Muscle of leg (tissue), 3 donors: ENCODE measurements at regions not wholly inside any gene's neighbourhood (a gene's known extent, or its start where the extent isn't known, plus 50 kb on each side); places are given as distances from the start of the nearest gene placed in this dataset.

Source experiments
- DNase-seq: peaks from one replicate; pipeline ENCODE4 v3.0.0; 2013
- H3K27ac ChIP-seq: one replicate; pipeline ENCODE4 v1.5.1; 2013; ENCODE audit warnings: mild to moderate bottlenecking, low read length, control low read depth
- H3K27me3 ChIP-seq: one replicate; pipeline ENCODE4 v1.6.1; 2013; ENCODE audit warnings: low read length; ENCODE audit not compliant: control insufficient read depth, insufficient read depth
- H3K36me3 ChIP-seq: one replicate; pipeline ENCODE4 v1.6.1; 2013; ENCODE audit warnings: low read length; ENCODE audit not compliant: control insufficient read depth, insufficient read depth
- H3K4me1 ChIP-seq: one replicate; pipeline ENCODE4 v1.6.1; 2013; ENCODE audit warnings: low read length; ENCODE audit not compliant: control insufficient read depth, insufficient read depth
- H3K4me3 ChIP-seq: one replicate; pipeline ENCODE4 v1.5.1; 2013; ENCODE audit warnings: low read length, control low read depth
- H3K9me3 ChIP-seq: replicated peaks from 2 replicates; pipeline ENCODE4 v1.6.1; 2013; ENCODE audit warnings: low read depth, low read length; ENCODE audit not compliant: control insufficient read depth
- WGBS: methylation state at CpG from one replicate; pipeline ENCODE4 v1.1.5; 2013; ENCODE audit warnings: missing lambda C conversion rate; ENCODE audit not compliant: insufficient coverage; 5-methylcytosine and 5-hydroxymethylcytosine counted together

DNA sequence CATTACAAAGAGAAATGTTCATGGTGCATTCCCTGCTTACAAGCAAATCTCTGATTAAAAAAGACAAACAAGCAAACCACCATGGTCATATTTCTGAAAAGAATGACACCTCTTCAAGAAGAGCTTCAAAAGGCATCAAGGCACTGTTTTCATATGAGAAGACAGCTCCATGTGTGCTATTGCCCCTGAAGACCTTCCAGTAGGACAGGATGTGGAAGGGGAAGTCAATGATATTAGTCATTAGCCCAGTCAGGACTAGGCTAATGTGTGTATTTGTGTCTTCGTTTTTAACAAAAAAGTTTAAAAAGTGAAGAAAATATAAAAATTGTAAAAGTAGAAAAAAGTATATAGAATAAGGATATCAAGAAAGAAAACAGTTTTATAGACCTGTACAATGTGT lies 534.7 kb upstream of the ARGLU1 start:
- no peak for DNase-seq
- no peaks in the 10 kb centered on the region for H3K36me3 ChIP-seq
- no peaks in the 10 kb centered on the region for H3K9me3 ChIP-seq
- H3K4me1 ChIP-seq = no peaks in the 10 kb centered on the region
- H3K27me3 ChIP-seq = no peaks in the 10 kb centered on the region
- no peak overlapping the region for H3K27ac ChIP-seq
- no CpG with 5 or more reads among the region's 1 CpG for WGBS
- no peak overlapping the region for H3K4me3 ChIP-seq

- Histone ChIP-seq H3K4me3 (no peak overlapping the region), H3K27ac (no peak overlapping the region), H3K4me1 (no peaks in the 10 kb centered on the region), H3K27me3 (no peaks in the 10 kb centered on the region), H3K9me3 (no peaks in the 10 kb centered on the region), H3K36me3 (no peaks in the 10 kb centered on the region)
- no CpG with 5 or more reads among the region's 3 CpGs for WGBS
- no peak for DNase-seq
Measured at GRCh38 chr13:107099661-107100060, 531.7 kb upstream of the ARGLU1 start.

DNA sequence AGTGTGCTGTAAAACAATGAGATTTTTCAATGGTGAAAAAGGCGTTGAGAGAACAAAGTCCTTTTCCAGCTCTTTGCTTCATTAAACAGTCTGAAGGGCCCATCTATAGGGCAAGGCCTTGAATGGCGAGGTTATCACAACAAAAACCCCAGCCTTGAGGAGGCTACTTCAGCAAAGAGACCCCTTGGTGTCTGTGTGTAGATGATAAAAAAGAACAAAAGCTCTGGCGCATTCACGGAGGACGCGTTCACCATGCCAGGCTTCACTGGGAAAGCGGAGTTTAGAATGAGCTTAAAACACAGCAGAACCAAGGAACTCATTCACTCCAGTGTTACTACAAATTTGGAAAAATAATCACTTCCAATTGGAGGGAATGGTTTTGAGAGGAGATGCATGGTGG lies 530.0 kb upstream of the ARGLU1 start:
- Histone ChIP-seq H3K4me1 (no peaks in the 10 kb centered on the region), H3K27ac (no peak overlapping the region), H3K36me3 (no peaks in the 10 kb centered on the region), H3K9me3 (no peaks in the 10 kb centered on the region), H3K4me3 (no peak overlapping the region), H3K27me3 (no peaks in the 10 kb centered on the region)
- DNase-seq = no peak
- WGBS = no CpG with 5 or more reads among the region's 7 CpGs

DNA sequence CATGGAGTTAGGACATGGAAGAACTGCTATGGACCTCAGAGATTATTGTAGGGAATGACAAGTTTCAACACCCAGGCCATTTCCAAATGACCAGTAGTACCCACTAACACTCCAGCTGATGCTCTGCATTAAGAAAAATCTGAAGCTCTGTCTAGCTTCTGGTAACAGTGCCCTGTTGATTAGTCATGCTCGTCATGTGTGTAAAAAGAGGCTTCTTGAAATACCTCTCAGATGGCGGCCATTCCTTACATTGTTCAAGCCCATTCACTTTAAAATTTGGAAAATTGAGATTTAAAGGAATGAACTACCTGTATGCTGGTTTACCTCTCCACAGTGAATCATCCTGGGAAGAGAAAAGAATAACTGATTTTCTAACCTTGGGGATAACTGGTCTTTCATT lies 527.9 kb upstream of the ARGLU1 start:
- Histone ChIP-seq H3K4me3 (no peak overlapping the region), H3K27me3 (no peaks in the 10 kb centered on the region), H3K9me3 (no peaks in the 10 kb centered on the region), H3K36me3 (no peaks in the 10 kb centered on the region), H3K4me1 (peaks cover 2% of the 10 kb centered on the region), H3K27ac (no peak overlapping the region)
- DNase-seq = no peak
- no CpG with 5 or more reads among the region's 2 CpGs for WGBS

GRCh38 chr13:107091861-107092260 lies 523.9 kb upstream of the ARGLU1 start:
- WGBS = 44% methylated on average over 1 of the region's 1 CpG
- no peaks in the 10 kb centered on the region for H3K36me3 ChIP-seq
- no peak overlapping the region for H3K4me3 ChIP-seq
- H3K9me3 ChIP-seq = no peaks in the 10 kb centered on the region
- H3K27ac ChIP-seq = no peak overlapping the region
- peak; percentile 38 for DNase-seq
- no peaks in the 10 kb centered on the region for H3K27me3 ChIP-seq
- peaks cover 2% of the 10 kb centered on the region for H3K4me1 ChIP-seq

GRCh38 chr13:107091428-107091827 lies 523.5 kb upstream of the ARGLU1 start:
- Histone ChIP-seq H3K27ac (no peak overlapping the region), H3K27me3 (no peaks in the 10 kb centered on the region), H3K9me3 (no peaks in the 10 kb centered on the region), H3K36me3 (no peaks in the 10 kb centered on the region), H3K4me3 (no peak overlapping the region), H3K4me1 (peaks cover 2% of the 10 kb centered on the region)
- peak; percentile 84 for DNase-seq
- WGBS = no CpG with 5 or more reads among the region's 2 CpGs

GRCh38 chr13:107088061-107088460 lies 520.1 kb upstream of the ARGLU1 start:
- Histone ChIP-seq H3K36me3 (no peaks in the 10 kb centered on the region), H3K27me3 (no peaks in the 10 kb centered on the region), H3K4me3 (no peak overlapping the region), H3K9me3 (no peaks in the 10 kb centered on the region), H3K4me1 (peaks cover 2% of the 10 kb centered on the region), H3K27ac (no peak overlapping the region)
- DNase-seq = peak; percentile 72
- no CpG with 5 or more reads among the region's 1 CpG for WGBS

DNA sequence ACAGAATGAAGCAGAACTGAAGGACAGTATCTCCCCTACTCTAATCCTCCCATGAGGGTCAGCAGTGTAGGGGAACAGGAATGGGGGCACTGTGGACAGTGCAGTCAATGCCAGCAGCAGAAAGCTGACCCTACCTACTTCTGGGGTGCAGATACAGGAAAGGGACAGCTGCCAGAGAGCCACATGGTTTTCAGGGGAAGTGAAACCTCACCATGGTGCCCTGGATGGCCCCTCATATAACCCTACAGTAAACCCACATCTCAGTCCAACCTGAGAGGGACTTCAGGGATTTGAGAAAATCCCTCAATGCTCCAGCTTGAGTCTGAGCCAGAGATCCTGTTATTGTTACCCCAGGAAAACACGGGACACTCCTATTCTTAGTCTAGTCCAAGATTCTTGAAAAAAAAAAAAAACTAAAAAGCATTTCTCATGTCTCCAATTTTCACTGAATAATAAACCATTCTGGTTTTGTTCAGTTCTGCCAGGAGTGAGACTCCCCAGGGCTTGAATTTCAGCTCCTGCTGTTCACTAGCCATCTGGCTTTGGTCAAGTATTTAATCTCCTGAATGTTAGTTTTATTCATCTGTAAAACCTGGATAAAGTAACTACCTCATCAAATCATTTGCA lies 511.6 kb upstream of the ARGLU1 start:
- 40% methylated on average over 1 of the region's 1 CpG for WGBS
- Histone ChIP-seq H3K9me3 (no peaks in the 10 kb centered on the region), H3K4me3 (no peak overlapping the region), H3K4me1 (peaks cover 4% of the 10 kb centered on the region), H3K27ac (no peak overlapping the region), H3K27me3 (peaks cover 3% of the 10 kb centered on the region), H3K36me3 (no peaks in the 10 kb centered on the region)
- DNase-seq = peak; percentile 87

DNA sequence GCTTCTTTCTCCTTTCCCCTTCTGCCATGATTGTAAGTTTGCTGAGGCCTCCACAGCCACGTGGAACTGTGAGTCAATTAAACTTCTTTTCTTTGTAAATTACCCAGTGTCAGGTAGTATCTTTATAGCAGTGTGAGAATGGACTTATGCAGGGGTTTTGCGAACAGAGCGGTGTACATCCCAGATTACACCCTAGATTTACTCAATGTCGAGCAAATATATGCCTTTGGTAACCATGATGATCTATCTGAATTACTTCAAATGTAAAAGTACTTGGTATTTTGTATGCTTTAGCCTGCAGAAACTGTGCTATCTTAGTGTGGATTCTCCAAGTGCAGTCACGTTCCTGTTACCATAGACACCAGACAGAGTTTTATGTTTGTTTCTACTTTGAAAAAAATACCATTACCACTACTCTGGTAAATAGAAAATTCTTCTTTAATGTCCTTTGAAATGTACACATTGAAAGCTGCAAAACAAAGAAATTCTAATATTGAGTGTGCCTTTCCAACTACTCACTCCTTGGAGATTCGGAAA lies 510.4 kb upstream of the ARGLU1 start:
- no peaks in the 10 kb centered on the region for H3K36me3 ChIP-seq
- H3K9me3 ChIP-seq = no peaks in the 10 kb centered on the region
- WGBS = no CpG with 5 or more reads among the region's 6 CpGs
- H3K4me3 ChIP-seq = no peak overlapping the region
- H3K27ac ChIP-seq = no peak overlapping the region
- peaks cover 4% of the 10 kb centered on the region for H3K4me1 ChIP-seq
- peak; percentile 61 for DNase-seq
- peaks cover 3% of the 10 kb centered on the region for H3K27me3 ChIP-seq

GRCh38 chr13:107076801-107077200 lies 508.9 kb upstream of the ARGLU1 start:
- no CpG with 5 or more reads among the region's 3 CpGs for WGBS
- DNase-seq = peak; percentile 41

DNA sequence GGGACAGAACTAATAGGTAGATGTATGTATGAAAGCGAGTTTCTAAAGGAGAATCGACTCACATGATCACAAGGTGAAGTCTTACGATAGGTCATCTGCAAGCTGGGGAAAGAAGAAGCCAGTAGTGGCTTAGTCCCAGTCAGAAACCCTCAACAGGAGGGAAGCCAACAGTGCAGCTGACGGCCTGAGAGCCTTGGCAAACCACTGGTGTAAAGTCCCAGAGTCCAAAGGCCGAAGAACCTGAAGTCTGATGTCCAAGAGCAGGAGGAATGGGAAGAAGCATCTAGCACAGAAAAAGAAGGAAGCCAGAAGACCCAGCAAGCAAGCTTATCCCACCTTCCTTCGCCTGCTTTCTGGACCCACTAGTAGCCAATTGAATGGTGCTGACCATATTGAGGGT lies 507.6 kb upstream of the ARGLU1 start:
- H3K4me3 ChIP-seq = no peak overlapping the region
- WGBS = 70% methylated on average over 4 of the region's 6 CpGs
- H3K36me3 ChIP-seq = no peaks in the 10 kb centered on the region
- H3K9me3 ChIP-seq = no peaks in the 10 kb centered on the region
- H3K27me3 ChIP-seq = peaks cover under 1% of the 10 kb centered on the region
- peaks cover 4% of the 10 kb centered on the region for H3K4me1 ChIP-seq
- DNase-seq = no peak
- no peak overlapping the region for H3K27ac ChIP-seq

More at GRCh38 chr13:107076801-107077200, 508.9 kb upstream of the ARGLU1 start:
- Histone ChIP-seq H3K36me3 (no peaks in the 10 kb centered on the region), H3K4me1 (peaks cover 4% of the 10 kb centered on the region), H3K4me3 (no peak overlapping the region), H3K27me3 (peaks cover 3% of the 10 kb centered on the region), H3K9me3 (no peaks in the 10 kb centered on the region), H3K27ac (no peak overlapping the region)
